ELR (cell line): ENCODE measurements at regions not wholly inside any gene's neighbourhood (a gene's known extent, or its start where the extent isn't known, plus 50 kb on each side); places are given as distances from the start of the nearest gene placed in this dataset.
A peak's percentile ranks its signal among the peaks of the same experiment; 100 is the strongest.

Experiments used
- DNase-seq: peaks from one replicate; pipeline ENCODE4 v3.0.0-alpha.2; 2015; ENCODE audit warnings: low read depth

- DNase-seq, result no peak
Observed at GRCh38 chr4:127534041-127534825, 98.5 kb upstream of the INTU start.

- DNase-seq, result no peak
Observed at GRCh38 chr4:127538016-127538415, 94.7 kb upstream of the INTU start.

- no peak for DNase-seq
Observed at GRCh38 chr4:127540497-127541025, 92.2 kb upstream of the INTU start.

- DNase-seq, result no peak
Observed at GRCh38 chr4:127545271-127545670, 87.5 kb upstream of the INTU start.

- DNase-seq, result no peak
Observed at GRCh38 chr4:127548990-127549925, 83.5 kb upstream of the INTU start.

- DNase-seq, result no peak
Observed at GRCh38 chr4:127555106-127555505, 77.7 kb upstream of the INTU start.

GRCh38 chr4:127558088-127558487 lies 74.7 kb upstream of the INTU start:
- no peak for DNase-seq

- DNase-seq, result no peak
Observed at GRCh38 chr4:127558489-127559407, 74.0 kb upstream of the INTU start.

- DNase-seq, result no peak
Observed at GRCh38 chr4:127559981-127560380, 72.8 kb upstream of the INTU start.

GRCh38 chr4:127560755-127561154 lies 72.0 kb upstream of the INTU start:
- no peak for DNase-seq

GRCh38 chr4:127574643-127575042 lies 58.1 kb upstream of the INTU start:
- no peak for DNase-seq

GRCh38 chr4:127575888-127576287 lies 56.9 kb upstream of the INTU start:
- DNase-seq, result peak; percentile 10

GRCh38 chr4:127578491-127578890 lies 54.3 kb upstream of the INTU start:
- no peak for DNase-seq

- DNase-seq, result no peak
Observed at GRCh38 chr4:127578967-127579366, 53.8 kb upstream of the INTU start.

GRCh38 chr4:127579821-127580220 lies 52.9 kb upstream of the INTU start:
- no peak for DNase-seq

GRCh38 chr4:127580300-127580699 lies 52.5 kb upstream of the INTU start:
- DNase-seq, result no peak

- no peak for DNase-seq
Observed at GRCh38 chr4:127580891-127581290, 51.9 kb upstream of the INTU start.
